ENCODE measurements at regions not wholly inside any gene's neighbourhood (a gene's known extent, or its start where the extent isn't known, plus 50 kb on each side); places are given as distances from the start of the nearest gene placed in this dataset.

DNA sequence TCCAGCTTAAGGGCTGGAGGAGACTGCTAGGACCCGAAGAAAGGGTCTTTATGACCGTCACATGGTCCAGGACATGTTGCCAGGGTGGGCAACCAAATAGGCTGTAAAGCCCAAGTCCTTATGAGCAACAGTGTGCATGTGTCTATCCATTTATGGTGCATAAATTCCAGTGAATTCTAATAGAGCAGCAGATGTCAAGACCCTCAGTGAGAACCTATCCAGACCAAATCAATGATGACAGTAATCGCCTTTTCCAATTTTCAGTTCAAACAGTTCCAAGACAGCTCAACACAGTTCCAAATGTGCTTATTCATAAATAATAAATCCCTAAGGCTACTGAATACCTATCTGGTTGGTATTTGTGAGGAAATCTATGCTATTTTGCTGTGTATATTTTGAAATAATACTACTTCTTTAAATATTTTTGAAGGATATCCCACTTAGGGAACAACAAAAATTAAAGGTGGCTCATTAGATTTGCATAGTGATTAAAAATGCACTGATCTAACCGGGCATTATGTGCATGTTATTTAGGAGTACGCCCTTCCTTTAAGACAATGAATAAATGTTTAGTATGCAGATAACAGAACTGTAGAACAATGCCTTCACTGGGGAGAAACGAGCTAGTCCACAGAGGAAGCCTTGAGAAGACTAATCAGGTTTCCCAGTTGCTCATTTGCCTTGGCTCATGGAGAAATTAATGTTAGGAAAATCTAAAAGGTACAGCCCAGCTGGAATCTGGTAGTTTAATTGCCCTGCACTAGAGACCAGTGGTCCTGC lies 519.5 kb upstream of the CHAC2 start:
- TF ChIP-seq SPI1 (IDR thresholded peaks at IDR 0.05; ENCODE audit: low read depth, low read length) (no peak), POLR2A (IDR thresholded peaks at IDR 0.05; ENCODE audit: low read depth, low read length) (no peak), POU2F2 (IDR thresholded peaks at IDR 0.05; ENCODE audit: low read depth, low read length) (no peak), TAF1 (IDR thresholded peaks at IDR 0.05; ENCODE audit: low read depth, low read length) (no peak), POLR2AphosphoS5 (IDR thresholded peaks at IDR 0.05; ENCODE audit: low read depth, low read length) (no peak), PAX5 (IDR thresholded peaks at IDR 0.05; ENCODE audit: insufficient read depth, low read length, severe bottlenecking) (no peak)

DNA sequence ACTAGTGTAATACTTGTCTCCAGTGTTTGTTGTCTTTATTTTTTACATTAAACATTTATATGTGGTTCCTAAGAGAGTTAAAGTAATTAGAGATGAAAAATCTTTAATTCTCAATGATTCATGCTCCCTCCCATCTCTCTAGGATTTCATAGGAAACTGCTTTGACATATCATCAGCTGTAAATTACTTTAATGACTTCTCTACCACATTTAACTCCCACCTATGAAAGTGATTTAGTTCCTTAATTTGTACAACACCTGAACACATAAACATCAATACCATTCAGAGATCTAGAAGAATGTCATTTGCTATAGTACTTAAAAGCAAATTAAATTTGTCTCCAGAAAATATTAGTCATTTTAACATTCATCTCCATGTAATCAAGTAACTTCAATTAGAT lies 524.2 kb upstream of the CHAC2 start:
- no peak for TF ChIP-seq POLR2AphosphoS5 (IDR thresholded peaks at IDR 0.05; ENCODE audit: low read depth, low read length)
- no peak for TF ChIP-seq TAF1 (IDR thresholded peaks at IDR 0.05; ENCODE audit: low read depth, low read length)
- TF ChIP-seq POU2F2 (IDR thresholded peaks at IDR 0.05; ENCODE audit: low read depth, low read length), result no peak
- TF ChIP-seq POLR2A (IDR thresholded peaks at IDR 0.05; ENCODE audit: low read depth, low read length), result no peak
- TF ChIP-seq PAX5 (IDR thresholded peaks at IDR 0.05; ENCODE audit: insufficient read depth, low read length, severe bottlenecking), result no peak
- TF ChIP-seq SPI1 (IDR thresholded peaks at IDR 0.05; ENCODE audit: low read depth, low read length), result no peak
- DNase-seq (ENCODE audit: insufficient read length, low spot score) (no peak), FAIRE-seq (no peak)

More for the DNA sequence above, 519.5 kb upstream of the CHAC2 start:
- FAIRE-seq, result no peak
- DNase-seq (ENCODE audit: insufficient read length, low spot score), result no peak

DNA sequence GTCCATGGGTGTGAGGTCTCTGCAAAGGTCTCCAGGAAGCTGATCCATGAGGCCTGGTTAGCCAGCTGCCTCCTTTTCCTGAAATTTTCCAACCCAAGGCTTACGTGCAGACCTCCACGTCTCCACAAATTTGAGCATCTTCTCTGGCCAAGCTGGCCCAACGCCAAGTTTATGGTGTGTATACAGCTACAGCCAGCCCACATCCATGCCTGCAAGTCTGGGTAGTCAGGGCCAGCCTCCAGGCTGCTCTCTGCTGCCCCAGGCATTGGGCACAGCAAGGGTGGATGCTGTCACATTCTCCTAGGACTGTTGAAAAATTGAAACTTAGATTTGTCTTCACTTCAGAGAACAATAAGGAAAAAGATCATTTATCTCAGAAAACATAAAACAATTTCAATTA lies 525.5 kb upstream of the CHAC2 start:
- no peak for FAIRE-seq
- DNase-seq (ENCODE audit: insufficient read length, low spot score), result no peak
- TF ChIP-seq POLR2A (IDR thresholded peaks at IDR 0.05; ENCODE audit: low read depth, low read length) (no peak), TAF1 (IDR thresholded peaks at IDR 0.05; ENCODE audit: low read depth, low read length) (no peak), POLR2AphosphoS5 (IDR thresholded peaks at IDR 0.05; ENCODE audit: low read depth, low read length) (no peak)

DNA sequence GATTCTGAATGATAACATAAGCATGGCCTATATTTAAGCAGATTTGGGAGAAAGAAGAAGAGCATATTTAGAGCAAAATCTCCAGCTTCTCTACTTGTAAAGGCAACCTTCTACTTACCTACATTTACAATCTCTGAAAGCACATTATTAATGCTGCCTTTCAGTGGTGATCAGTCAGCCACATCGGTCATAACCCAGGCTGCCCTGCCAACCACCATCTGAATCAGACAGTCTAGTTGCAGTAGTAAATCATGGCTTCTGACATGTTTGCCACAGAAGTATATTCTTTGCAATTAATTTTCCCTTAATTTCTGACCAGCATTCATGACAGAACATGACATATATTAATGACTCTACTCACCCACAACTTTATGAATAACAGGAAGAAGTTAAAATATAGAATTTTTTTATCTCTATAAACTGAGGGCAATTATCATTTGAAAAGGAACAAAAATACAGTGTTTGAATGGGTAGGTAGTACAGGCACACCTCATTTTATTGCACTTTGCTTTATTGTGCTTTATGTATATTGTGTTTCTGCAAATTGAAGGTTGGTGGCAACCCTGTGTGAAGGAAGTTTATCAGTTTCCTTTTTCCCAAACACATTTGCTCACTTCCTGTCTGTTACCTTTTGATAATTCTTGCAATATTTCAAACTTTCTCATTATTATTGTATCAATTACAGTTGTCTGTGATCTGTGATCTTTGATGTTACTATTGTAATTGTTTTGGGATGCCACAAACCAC lies 531.6 kb upstream of the CHAC2 start:
- FAIRE-seq (no peak), DNase-seq (ENCODE audit: insufficient read length, low spot score) (no peak)
- TF ChIP-seq PAX5 (IDR thresholded peaks at IDR 0.05; ENCODE audit: insufficient read depth, low read length, severe bottlenecking), result no peak
- TF ChIP-seq POLR2A (IDR thresholded peaks at IDR 0.05; ENCODE audit: low read depth, low read length), result no peak
- no peak for TF ChIP-seq SPI1 (IDR thresholded peaks at IDR 0.05; ENCODE audit: low read depth, low read length)
- no peak for TF ChIP-seq TAF1 (IDR thresholded peaks at IDR 0.05; ENCODE audit: low read depth, low read length)
- no peak for TF ChIP-seq POU2F2 (IDR thresholded peaks at IDR 0.05; ENCODE audit: low read depth, low read length)

DNA sequence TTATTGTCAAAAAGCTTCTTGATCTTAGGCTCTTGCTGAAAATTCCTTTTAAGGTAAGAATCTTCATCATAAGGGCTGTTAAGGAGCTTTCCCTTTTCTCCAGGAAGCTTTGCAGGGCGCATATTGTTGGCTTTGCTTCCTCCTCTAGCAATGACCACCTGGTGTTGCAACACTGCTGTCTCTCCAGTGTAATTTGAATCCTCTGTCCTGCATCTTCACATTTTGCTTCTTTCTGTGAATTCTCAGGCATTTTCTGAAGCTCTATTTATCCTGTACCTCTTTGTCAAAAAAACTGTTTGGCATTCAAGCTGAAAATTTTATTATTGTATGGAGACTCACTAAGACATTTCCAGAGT lies 533.1 kb upstream of the CHAC2 start:
- TF ChIP-seq POLR2AphosphoS5 (IDR thresholded peaks at IDR 0.05; ENCODE audit: low read depth, low read length) (no peak), POU2F2 (IDR thresholded peaks at IDR 0.05; ENCODE audit: low read depth, low read length) (no peak), POLR2A (IDR thresholded peaks at IDR 0.05; ENCODE audit: low read depth, low read length) (no peak), PAX5 (IDR thresholded peaks at IDR 0.05; ENCODE audit: insufficient read depth, low read length, severe bottlenecking) (no peak), SPI1 (IDR thresholded peaks at IDR 0.05; ENCODE audit: low read depth, low read length) (no peak), TAF1 (IDR thresholded peaks at IDR 0.05; ENCODE audit: low read depth, low read length) (no peak)
- FAIRE-seq, result no peak
- DNase-seq (ENCODE audit: insufficient read length, low spot score), result no peak

DNA sequence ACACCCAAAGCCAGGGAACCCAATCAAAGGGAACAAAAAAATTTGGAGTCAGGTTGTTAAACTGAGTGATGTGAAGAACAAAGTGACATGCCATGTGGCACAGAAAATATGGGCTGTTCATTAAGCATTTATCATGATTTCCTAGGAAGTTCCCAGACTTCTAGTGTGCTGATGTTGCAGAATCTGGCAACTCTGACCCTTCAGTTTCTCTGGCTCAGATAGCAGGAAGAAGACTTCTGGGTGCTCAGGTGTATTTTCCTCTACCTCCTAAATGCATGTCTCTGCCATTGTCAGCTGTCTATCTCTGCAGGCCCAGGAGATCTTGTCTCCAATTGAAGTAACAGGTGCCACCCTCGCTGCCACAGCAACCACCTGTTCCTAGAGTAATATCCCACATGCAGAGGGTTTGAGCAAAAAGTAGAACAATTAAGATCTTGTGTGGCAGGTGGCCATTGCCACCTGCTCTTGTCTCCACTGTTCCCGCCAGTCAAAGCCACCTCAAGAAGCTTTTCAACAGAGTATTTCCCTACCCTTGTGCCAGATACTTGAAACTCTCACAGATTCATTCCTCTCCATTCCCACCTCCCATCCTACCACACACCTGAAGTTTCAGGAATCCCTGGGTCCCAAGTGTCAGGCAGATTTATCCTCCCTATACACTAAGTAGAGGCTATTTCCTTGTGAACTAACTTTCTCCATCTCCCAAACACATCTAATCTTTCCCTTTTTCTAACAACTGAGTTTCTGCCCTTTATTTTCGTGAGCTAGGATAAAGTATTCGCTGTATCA lies 533.7 kb upstream of the CHAC2 start:
- FAIRE-seq, result no peak
- TF ChIP-seq POLR2AphosphoS5 (IDR thresholded peaks at IDR 0.05; ENCODE audit: low read depth, low read length) (no peak), POU2F2 (IDR thresholded peaks at IDR 0.05; ENCODE audit: low read depth, low read length) (no peak), TAF1 (IDR thresholded peaks at IDR 0.05; ENCODE audit: low read depth, low read length) (no peak), PAX5 (IDR thresholded peaks at IDR 0.05; ENCODE audit: insufficient read depth, low read length, severe bottlenecking) (no peak), SPI1 (IDR thresholded peaks at IDR 0.05; ENCODE audit: low read depth, low read length) (no peak), POLR2A (IDR thresholded peaks at IDR 0.05; ENCODE audit: low read depth, low read length) (no peak)
- DNase-seq (ENCODE audit: insufficient read length, low spot score), result no peak

DNA sequence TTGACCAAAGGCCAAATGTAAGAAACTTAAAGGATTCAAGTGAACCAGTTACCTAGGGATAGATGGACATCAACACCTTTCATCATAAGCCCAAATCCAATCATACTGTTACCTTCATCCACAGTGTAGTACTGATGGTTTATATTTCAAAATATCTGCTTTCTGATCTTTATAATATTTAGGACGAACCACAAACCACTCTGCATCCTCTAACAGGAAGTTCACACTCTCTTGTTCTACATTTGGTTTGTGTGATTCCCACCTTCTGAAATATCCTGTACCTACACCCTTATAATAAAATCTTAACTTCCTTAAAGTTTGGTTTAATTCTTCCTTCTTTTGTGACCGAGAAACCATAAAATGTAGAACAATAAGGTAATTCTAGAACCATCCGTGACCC lies 535.7 kb upstream of the CHAC2 start:
- DNase-seq (ENCODE audit: insufficient read length, low spot score) (no peak), FAIRE-seq (no peak)
- no peak for TF ChIP-seq PAX5 (IDR thresholded peaks at IDR 0.05; ENCODE audit: insufficient read depth, low read length, severe bottlenecking)
- no peak for TF ChIP-seq POLR2AphosphoS5 (IDR thresholded peaks at IDR 0.05; ENCODE audit: low read depth, low read length)
- no peak for TF ChIP-seq POU2F2 (IDR thresholded peaks at IDR 0.05; ENCODE audit: low read depth, low read length)

DNA sequence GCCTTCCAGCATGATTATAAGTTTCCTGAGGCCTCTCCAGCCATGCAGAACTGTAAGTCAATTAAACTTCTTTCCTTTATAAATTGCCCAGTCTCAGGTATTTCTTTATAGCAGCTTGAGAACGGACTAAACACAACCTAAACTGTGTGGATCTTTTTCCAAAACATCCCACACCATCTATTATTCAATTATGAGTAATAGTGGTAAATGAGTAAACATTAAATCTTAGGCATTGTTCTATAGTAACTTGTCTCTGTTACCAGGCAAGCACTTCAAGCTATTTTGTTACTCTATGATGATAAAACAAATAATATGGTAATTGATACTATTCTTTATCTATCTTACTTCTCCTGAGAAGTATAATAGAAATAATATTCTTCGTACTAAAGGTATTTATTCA lies 536.9 kb upstream of the CHAC2 start:
- FAIRE-seq (no peak), DNase-seq (ENCODE audit: insufficient read length, low spot score) (no peak)
- TF ChIP-seq POU2F2 (IDR thresholded peaks at IDR 0.05; ENCODE audit: low read depth, low read length), result no peak
- no peak for TF ChIP-seq PAX5 (IDR thresholded peaks at IDR 0.05; ENCODE audit: insufficient read depth, low read length, severe bottlenecking)
- TF ChIP-seq TAF1 (IDR thresholded peaks at IDR 0.05; ENCODE audit: low read depth, low read length), result no peak
- no peak for TF ChIP-seq SPI1 (IDR thresholded peaks at IDR 0.05; ENCODE audit: low read depth, low read length)
- TF ChIP-seq POLR2AphosphoS5 (IDR thresholded peaks at IDR 0.05; ENCODE audit: low read depth, low read length), result no peak
- TF ChIP-seq POLR2A (IDR thresholded peaks at IDR 0.05; ENCODE audit: low read depth, low read length), result no peak

DNA sequence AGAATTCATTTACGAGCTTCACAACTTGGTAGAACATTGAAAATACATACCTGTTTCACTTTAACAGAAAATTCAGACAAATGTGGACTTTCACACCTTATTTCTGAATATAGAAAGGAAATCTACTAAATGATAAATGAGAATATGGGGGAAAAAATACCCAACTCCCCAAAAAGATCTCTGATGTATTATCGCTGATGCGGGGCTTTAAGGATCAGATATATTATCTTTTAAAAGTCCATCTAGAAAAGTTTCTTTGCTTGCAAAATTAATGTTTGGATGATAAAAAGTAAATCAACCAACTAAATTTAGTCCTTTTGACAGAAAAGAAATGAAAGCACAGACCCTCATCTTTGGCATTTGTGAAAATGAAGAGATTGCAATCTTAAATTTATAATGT lies 540.1 kb upstream of the CHAC2 start:
- DNase-seq (ENCODE audit: insufficient read length, low spot score), result no peak
- TF ChIP-seq POLR2A (IDR thresholded peaks at IDR 0.05; ENCODE audit: low read depth, low read length) (no peak), POU2F2 (IDR thresholded peaks at IDR 0.05; ENCODE audit: low read depth, low read length) (no peak), PAX5 (IDR thresholded peaks at IDR 0.05; ENCODE audit: insufficient read depth, low read length, severe bottlenecking) (no peak), SPI1 (IDR thresholded peaks at IDR 0.05; ENCODE audit: low read depth, low read length) (no peak), POLR2AphosphoS5 (IDR thresholded peaks at IDR 0.05; ENCODE audit: low read depth, low read length) (no peak), TAF1 (IDR thresholded peaks at IDR 0.05; ENCODE audit: low read depth, low read length) (no peak)
- FAIRE-seq, result no peak

Data from GM12891 (cell line).